GM12873 (cell line): ENCODE measurements at regions not wholly inside any gene's neighbourhood (a gene's known extent, or its start where the extent isn't known, plus 50 kb on each side); places are given as distances from the start of the nearest gene placed in this dataset.

ENCODE experiments used
- TF ChIP-seq, protein P1 (sequence below): IDR thresholded peaks from 2 replicates; pipeline ENCODE4 v1.5.1; 2012; ENCODE audit warnings: low read depth, mild to moderate bottlenecking, moderate library complexity, low read length, control low read depth; ENCODE audit not compliant: insufficient read depth; ENCODE audit errors: missing control alignments

DNA sequence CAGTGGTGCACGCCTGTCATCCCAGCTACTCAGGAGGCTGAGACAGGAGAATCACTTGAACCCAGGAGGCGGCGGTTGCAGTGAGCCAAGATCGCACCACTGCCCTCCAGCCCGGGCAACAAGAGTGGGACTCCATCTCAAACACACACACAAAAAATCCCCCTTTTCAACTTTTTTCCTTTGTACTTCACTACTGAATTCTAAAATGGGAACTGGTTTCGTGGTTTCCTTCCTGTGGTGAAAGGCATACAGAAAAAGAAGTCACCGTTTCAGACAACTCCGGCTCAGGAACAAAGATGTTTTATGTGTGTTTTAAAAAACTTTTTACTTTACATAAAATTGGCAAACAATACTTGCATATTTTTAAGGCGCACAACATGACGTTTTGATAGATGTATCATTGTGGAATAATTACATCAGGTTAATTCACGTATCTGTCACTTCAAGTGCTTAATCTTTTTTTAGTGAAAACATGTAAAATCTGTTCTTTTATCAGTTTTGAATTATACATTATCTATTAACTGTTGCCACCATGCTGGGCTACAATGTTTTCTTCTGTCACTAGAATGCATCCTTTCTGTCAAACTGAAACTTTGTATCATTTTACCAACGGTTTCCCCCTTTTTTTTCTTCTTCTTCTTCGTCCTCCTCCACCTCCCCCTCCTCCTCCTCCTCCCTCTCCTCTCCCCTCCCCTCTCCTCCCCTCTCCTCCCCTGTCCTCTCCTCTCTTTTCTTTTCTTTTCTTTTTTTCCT is 186.0 kb downstream of the CRLF2 start:
- TF ChIP-seq, protein P1, sequence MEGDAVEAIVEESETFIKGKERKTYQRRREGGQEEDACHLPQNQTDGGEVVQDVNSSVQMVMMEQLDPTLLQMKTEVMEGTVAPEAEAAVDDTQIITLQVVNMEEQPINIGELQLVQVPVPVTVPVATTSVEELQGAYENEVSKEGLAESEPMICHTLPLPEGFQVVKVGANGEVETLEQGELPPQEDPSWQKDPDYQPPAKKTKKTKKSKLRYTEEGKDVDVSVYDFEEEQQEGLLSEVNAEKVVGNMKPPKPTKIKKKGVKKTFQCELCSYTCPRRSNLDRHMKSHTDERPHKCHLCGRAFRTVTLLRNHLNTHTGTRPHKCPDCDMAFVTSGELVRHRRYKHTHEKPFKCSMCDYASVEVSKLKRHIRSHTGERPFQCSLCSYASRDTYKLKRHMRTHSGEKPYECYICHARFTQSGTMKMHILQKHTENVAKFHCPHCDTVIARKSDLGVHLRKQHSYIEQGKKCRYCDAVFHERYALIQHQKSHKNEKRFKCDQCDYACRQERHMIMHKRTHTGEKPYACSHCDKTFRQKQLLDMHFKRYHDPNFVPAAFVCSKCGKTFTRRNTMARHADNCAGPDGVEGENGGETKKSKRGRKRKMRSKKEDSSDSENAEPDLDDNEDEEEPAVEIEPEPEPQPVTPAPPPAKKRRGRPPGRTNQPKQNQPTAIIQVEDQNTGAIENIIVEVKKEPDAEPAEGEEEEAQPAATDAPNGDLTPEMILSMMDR, result no peak

DNA sequence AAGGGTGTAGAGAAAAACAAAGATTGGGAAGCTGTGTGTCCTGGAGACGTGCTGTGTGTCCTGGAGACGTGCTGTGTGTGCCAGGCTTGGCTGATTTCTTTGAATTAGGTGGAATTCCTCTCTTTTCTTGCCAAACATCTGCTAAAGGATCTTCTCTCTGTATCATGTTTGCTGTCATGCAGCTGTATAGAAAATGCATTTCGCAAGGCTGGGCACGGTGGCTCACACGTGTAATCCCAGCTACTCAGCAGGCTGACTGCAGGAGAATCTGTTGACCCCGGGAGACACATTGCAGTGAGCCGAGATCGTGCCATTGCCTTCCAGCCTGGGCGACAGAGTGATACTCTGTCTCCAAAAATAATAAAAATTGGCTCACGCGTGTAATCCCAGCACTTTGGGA is 187.0 kb downstream of the CRLF2 start:
- TF ChIP-seq, protein P1, result no peak

DNA sequence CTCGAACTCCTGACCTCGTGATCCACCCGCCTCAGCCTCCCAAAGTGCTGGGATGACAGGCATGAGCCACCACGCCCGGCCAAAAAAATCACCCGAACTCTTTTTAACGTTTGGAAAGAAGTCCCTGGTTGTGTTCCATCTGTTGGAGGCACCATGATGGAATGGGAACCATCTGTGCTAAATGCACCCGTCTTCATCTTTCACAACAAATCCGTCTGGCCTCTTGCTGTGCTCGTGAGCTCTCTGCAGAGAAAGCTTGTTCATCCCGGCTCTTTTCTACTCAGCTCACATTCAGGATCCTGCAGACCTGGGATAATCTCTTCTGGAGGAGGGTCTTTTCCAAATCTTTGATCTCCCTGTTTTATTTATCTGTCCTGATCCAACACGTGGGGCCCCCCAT is 188.8 kb downstream of the CRLF2 start:
- TF ChIP-seq, protein P1, result no peak

DNA sequence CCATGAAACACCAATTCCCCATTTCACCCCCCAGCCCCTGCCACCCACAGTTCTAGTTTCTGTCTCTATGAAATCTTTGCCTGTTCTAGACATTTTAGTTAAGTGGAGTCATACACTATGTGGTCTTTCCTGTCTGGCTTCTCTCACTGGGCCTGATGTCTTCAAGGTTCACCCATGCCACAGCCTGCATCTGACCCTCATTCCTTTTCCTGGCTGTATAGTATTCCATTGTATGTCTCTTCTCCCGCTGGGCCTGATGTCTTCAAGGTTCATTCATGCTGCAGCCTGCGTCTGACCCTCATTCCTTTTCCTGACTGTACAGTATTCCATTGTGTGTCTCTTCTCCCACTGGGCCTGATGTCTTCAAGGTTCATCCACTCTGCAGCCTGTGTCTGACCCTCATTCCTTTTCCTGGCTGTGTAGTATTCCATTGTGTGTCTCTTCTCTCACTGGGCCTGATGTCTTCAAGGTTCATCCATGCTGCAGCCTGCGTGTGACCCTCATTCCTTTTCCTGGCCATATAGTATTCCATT is 191.7 kb downstream of the CRLF2 start:
- TF ChIP-seq, protein P1, result no peak

DNA sequence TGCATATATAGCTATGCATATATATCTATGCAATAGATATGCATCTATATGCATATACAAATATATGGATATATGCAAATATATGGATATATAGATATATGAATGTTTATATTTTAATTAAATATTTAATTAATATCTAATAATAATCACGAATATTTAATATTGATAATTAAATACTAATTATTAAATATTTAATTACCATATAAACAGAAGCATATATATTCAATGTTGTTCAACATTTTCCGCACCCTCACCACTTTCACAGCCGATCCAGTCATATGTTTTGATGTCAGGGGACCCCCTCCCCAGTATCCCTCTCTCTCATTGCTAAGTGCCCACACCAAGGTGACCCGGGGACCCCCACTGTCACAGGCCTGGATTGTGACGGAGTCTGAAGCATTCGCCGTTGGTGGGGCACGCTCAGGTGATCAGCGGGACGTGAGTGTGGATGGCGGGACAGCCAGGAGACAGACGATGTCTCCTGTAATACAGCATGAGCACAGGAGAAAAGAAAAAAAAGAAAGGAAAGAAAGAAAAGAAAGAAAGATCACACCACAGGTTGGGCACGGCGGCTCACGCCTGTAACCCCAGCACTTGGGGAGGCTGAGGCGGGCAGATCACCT is 199.7 kb downstream of the CRLF2 start:
- TF ChIP-seq, protein P1, result no peak

DNA sequence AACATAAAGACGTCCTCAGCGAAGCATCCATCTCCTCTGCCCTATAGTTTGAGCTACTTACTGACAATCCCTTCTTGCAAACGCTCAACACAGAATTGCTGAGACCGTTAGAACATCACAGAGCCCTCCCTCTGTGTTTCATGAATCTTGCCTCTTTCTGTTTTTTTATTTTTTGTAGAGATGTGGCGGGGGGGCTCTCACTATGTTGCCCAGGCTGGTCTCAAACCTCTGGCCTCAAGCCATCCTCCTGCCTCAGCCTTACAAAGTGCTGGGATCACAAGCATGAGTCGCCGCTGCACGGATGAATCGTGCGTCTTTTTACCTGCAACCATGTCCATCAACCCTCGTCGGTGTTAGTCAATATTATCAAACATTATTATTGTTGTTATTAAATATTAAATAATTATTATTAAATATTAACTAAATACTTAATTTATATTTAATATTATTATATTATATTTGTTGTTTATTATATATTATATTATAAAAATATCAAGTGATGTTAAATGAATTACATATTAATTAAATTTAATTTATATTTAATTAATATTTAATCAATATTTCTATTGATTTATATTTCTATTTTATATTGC is 200.7 kb downstream of the CRLF2 start:
- TF ChIP-seq, protein P1, result no peak

DNA sequence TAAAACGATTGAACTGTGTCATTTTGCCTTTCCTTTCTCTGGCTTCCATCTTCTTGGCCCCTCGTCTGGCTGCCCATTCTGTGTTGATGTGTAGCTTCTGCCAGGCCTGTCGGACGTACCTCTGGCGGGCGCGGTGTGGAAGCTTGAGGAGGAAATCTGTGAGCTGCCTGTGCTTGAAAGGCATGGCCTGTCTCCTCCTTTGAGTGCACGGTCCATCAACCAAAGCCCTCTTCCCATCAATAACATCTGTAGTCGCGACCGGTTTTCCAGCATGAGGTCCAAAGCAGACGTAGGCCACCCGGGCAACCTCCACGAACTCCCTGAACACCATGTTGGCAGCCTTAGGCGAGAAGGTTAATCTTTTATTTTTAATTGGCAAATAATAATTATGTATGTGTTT is 202.7 kb downstream of the CRLF2 start:
- TF ChIP-seq, protein P1, result no peak
